NCI-H1092 treated with DMSO at 0.1 percent for 48 hours (cell line): ENCODE measurements at regions not wholly inside any gene's neighbourhood (a gene's known extent, or its start where the extent isn't known, plus 50 kb on each side); places are given as distances from the start of the nearest gene placed in this dataset.
"Not testable (repeated sequence)": the region's sequence is repeated elsewhere in the genome, so short reads cannot be mapped to it uniquely, and the experiment has no call there.

ENCODE experiments used
- DNase-seq: peaks from one replicate; lab custom pipeline; 2025; lab: John Stamatoyannopoulos, UW

GRCh38 chr3:116512281-116512680, 67.0 kb upstream of the LSAMP start:
- DNase-seq, result no peak

GRCh38 chr3:116512931-116513330, 67.6 kb upstream of the LSAMP start:
- no peak for DNase-seq

DNA sequence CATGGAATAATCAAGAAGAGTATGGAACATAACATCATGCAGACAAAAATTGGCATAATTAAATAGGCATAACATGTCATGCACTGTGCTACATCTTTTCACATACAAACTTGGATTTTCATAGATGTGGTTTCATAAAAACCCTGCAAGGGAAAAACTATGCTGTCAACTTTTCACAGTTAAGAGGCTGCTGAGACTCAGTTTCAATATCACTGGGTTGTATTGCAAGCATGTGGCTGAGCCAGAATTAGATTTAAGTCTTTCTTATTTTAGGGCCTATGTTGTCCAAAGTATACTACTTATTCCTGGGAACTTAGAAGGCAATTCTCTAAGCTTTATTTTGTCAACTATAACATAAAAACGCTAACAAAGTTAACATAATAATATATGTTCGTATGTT, 70.7 kb upstream of the LSAMP start:
- no peak for DNase-seq

GRCh38 chr3:116517308-116517707, 72.0 kb upstream of the LSAMP start:
- DNase-seq, result peak; percentile 27

- DNase-seq, result not testable (repeated sequence)
Observed at GRCh38 chr3:116519101-116519500, 73.8 kb upstream of the LSAMP start.

GRCh38 chr3:116519823-116520222, 74.5 kb upstream of the LSAMP start:
- not testable (repeated sequence) for DNase-seq

- no peak for DNase-seq
Observed at GRCh38 chr3:116524453-116525210, 79.3 kb upstream of the LSAMP start.

DNA sequence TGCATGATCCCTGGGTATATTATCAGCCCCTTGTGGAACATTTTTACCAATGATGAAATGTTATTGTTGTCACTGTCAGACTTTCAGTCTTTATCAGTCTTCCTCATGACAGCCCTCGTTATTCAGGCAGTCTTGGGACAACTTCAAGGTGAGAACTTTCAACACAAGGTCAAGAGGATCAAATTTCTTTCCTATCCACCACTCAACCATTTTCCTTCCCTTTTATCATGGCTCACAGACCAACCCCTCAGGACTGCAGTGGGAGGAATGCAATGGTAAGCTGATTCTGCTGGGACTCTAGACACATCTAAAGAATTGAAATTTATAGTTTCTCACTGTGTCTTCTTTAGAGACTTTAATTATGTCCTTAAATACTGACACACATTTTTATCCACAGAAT, 107.0 kb upstream of the LSAMP start:
- DNase-seq, result no peak

DNA sequence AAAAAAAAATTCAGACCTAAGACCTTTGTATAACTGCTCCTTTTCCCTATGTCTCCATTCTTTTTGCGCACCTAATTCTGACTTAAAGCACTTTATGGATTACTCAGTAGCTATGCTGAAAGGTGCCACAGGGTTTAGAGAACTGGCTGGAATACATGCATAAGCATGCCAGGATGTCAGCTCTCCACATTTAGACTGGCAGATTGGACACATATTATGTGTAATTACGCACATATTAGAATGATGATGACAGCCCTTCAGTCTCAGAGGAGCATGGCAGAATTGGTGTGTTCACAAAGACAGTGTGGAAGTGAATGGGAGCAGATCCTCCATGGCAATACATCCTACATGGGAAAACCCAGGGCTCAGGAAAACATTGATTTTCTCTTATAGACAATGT, 108.1 kb upstream of the LSAMP start:
- DNase-seq, result no peak

DNA sequence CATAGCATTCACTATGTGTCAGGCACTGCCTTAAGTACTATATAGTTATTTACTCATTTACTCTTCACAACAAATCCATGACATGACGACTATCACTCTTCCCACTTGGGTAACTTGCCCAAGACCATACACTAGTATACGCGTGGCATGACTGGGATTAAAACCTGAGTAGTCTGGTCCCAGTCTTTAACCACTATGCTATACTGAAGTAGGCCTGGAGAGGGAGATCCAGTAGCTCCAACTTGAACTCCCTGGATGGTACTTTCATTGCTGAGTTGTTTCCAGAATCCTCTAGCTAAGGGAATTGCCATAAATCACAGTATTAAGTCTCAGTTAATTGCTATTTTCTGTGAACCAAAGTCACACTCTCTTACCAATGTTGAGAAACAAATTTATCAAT, 116.2 kb upstream of the LSAMP start:
- no peak for DNase-seq

- no peak for DNase-seq
Observed at GRCh38 chr3:116563351-116563750, 118.1 kb upstream of the LSAMP start.

DNA sequence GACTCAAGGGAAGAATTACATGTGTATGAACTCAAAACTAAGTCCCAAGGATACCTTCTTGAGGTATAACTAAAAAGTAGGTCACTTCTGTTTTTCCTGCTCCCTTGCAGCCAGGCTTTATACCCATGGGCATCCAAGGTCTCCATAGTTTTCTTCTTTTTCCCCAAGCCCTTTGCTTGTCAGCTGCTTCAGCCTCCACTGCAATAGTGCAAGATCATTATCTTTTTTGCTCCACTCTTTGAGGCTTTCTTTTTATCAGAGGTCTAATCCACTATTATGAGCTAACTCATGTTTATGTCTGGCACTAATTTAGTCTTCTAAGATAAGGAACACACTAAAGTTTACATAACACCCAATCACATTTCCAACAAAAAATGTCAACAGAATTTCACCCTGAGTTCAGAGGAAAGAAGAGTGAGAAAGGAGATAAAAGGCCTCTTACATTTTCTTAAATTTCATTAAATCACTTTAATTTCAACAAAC, 121.2 kb upstream of the LSAMP start:
- DNase-seq, result no peak

DNA sequence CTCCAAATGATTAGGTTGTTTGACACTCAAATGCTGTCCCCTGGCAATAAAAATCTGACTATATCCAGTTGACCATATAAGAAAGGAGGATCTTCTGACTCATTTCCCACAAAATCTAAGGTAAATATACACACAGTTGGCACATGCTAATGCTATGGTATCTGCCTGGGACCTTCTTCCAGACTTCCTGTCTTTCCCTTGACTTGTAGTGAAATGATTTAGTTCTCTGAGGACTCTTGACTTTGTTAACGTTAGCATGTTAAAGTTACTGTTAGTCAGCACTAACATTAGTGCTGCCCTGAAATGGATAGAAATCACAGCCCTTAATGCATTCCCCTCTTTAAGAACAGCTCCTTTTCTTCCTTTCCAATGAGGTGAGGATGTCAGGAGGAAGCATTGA, 124.3 kb upstream of the LSAMP start:
- no peak for DNase-seq

DNA sequence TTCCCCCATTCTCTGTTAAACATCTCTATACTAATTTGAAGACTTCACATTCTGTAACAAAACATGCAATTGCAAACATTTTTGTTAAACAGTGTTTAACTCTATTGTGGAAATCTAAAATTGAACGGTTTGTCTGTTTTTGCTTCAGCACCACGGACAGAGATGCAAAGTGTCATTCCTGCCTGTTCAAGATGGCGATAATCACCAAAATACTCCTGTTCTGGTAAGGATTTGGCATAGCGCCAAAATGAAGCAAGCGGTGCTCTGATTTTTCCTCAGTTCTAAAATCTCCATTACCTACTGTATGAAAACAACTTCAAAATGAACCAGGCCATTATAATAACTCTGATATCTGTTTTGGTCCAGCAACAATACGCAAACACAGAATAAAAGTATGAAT, 129.7 kb upstream of the TUSC7 start:
- no peak for DNase-seq

GRCh38 chr3:116586285-116586944, 123.2 kb upstream of the TUSC7 start:
- no peak for DNase-seq

- no peak for DNase-seq
Observed at GRCh38 chr3:116591236-116591635, 118.3 kb upstream of the TUSC7 start.

- DNase-seq, result no peak
Observed at GRCh38 chr3:116601206-116601605, 108.4 kb upstream of the TUSC7 start.

DNA sequence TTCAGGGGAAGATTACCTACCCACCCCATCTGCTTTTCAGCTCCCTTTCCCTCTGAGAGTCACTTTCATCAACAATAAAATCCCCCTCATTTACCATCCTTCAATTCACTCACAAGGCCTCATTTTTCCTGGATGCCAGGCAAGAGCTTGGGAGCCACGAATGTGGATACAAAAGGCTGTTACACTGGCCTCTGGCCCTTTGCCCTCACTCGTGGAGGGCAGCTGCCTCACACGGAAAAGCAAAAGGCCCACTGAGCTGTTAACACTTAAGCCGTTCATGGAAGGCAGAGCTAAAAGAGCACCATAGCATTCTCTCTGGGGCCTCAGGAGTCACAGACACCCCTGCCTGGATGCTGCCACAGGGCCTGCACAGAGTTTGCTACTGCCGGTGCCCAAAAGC, 102.4 kb upstream of the TUSC7 start:
- DNase-seq, result no peak

DNA sequence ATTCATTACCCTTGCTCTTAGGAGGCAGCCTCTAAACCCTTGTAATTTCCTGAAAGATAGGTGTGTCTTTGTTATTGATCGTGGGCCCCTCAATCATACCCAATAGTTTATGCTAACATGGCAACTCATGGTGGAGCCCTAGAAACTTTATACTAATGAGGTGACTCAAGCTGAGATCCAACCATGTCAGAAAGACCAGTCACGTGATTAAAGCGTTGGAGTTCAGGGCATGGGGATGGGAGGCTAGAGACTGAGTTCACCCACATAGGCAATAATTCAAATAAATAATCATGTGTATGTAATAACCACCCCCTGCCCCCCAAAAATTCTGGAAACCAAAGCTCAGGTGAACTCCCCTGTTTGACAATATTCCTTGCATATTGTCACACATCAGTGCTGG, 99.5 kb upstream of the TUSC7 start:
- no peak for DNase-seq

DNA sequence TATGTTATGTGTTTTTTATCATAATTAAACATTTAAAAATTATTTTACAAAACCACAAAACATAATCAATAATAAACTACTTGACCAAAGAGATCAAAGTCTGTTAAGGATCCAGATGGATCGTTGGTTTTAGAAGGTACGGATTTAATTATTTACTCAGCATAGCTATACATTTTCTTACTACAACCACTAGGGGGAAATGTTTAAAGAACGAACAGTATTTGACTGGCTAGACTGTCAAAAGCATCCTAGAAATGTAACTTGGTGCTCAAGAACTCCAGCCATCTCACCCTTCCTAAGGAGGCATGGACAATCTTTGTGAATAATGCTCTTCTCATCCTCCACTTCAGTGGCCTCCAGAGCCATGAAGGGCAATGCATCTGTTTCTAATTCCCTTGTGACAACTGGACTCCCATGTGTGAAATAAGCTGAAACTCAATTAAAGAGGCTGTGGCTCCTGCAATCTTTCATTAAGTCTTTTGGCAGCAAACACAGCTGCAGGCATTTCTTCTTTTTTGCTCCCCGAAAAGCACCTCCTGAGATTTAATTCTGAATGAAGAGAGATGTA, 94.7 kb upstream of the TUSC7 start:
- DNase-seq, result peak; percentile 4

DNA sequence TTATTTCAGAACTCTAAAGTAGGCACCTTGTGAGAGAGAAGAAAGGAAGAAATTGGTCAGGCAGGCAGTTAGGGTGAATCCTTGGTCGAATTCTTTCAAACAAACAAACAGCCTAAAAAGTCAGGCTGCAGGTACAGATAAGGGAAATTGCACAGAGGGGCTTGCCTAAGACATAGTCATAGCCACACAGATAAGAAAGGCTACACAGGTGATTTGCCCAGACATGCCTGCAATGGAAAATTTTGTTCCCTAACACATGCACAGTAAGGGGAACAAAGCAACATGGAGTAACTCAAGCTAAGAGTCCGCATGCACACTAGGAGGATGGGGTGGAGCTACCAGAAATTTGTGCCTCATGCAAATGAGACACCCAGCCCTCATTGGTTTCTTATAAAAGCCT, 91.4 kb upstream of the TUSC7 start:
- no peak for DNase-seq

- no peak for DNase-seq
Observed at GRCh38 chr3:116618930-116619329, 90.6 kb upstream of the TUSC7 start.

- no peak for DNase-seq
Observed at GRCh38 chr3:116630494-116630893, 79.1 kb upstream of the TUSC7 start.
